ENCODE measurements at regions not wholly inside any gene's neighbourhood (a gene's known extent, or its start where the extent isn't known, plus 50 kb on each side); places are given as distances from the start of the nearest gene placed in this dataset.

GRCh38 chr6:16883414-16883813 lies 122.2 kb upstream of the ATXN1 start:
- ChIA-PET SMC1A (ENCODE audit: uncharacterized antibody, unreplicated experiment) (no interaction called here), CTCF (interaction anchor here (1.0 kb wide), 1 partner anchor 120 kb away, joined by 3 read pairs; no protein-coding TSS in a partner anchor), RAD21 (ENCODE audit: unreplicated experiment) (no interaction called here), POLR2A (no interaction called here)
- Histone ChIP-seq H3K36me3 (ENCODE audit: control insufficient read depth in 2 of 2, insufficient read depth in 2 of 2, low read length in 1 of 2) (no peaks in the 10 kb centered on the region), H3K9me3 (replicated peaks; ENCODE audit: control insufficient read depth, insufficient read depth, low read length) (no peaks in the 10 kb centered on the region), H3K4me1 (ENCODE audit: control insufficient read depth, insufficient read depth, low read length) (no peaks in the 10 kb centered on the region), H3K27ac (ENCODE audit: control insufficient read depth, insufficient read depth) (no peak overlapping the region), H3K79me2 (ENCODE audit: control insufficient read depth, insufficient read depth, low read length) (no peaks in the 10 kb centered on the region), H3K27me3 (replicated peaks in 1 of 2; ENCODE audit: control insufficient read depth in 2 of 2, insufficient read depth in 2 of 2, low read length in 1 of 2) (no peaks in the 10 kb centered on the region), H3K4me3 (no peak overlapping the region), H3K9ac (ENCODE audit: control insufficient read depth, insufficient read depth, low read length) (no peak overlapping the region), H4K20me1 (ENCODE audit: control insufficient read depth, insufficient read depth) (no peaks in the 10 kb centered on the region), H3K4me2 (ENCODE audit: control insufficient read depth, insufficient read depth) (no peak overlapping the region), H2AFZ (ENCODE audit: control insufficient read depth, low read depth, low read length) (no peak overlapping the region)
- TF ChIP-seq POLR2A (IDR thresholded peaks at IDR 0.05; ENCODE audit: low read depth, low read length) = no peak
- TF ChIP-seq MTA3 (IDR thresholded peaks at IDR 0.05; ENCODE audit: borderline replicate concordance, low read length) = no peak
- TF ChIP-seq RFX5 (IDR thresholded peaks at IDR 0.05; ENCODE audit: low read depth, low read length) = no peak
- no peak for TF ChIP-seq TCF7 (IDR thresholded peaks at IDR 0.05; ENCODE audit: borderline replicate concordance)
- no peak for TF ChIP-seq BACH1 (IDR thresholded peaks at IDR 0.05; ENCODE audit: borderline replicate concordance)
- no peak for TF ChIP-seq SIN3A (IDR thresholded peaks at IDR 0.05; ENCODE audit: low read depth, low read length)
- no peak for TF ChIP-seq BHLHE40 (IDR thresholded peaks at IDR 0.05; ENCODE audit: borderline replicate concordance in 1 of 2, low read depth in 2 of 2, low read length in 1 of 2)
- TF ChIP-seq CHD1 (IDR thresholded peaks at IDR 0.05; ENCODE audit: low read depth, low read length) = no peak
- no peak for TF ChIP-seq MXI1 (IDR thresholded peaks at IDR 0.05; ENCODE audit: low read depth, low read length)
- TF ChIP-seq YY1 (IDR thresholded peaks at IDR 0.05; ENCODE audit: low read depth, low read length) = no peak
- TF ChIP-seq CHD2 (IDR thresholded peaks at IDR 0.05; ENCODE audit: borderline replicate concordance, low read depth, low read length) = no peak
- TF ChIP-seq ATF3 (IDR thresholded peaks at IDR 0.05; ENCODE audit: borderline replicate concordance, extremely low read depth, low read depth, low read length) = no peak
- no peak for TF ChIP-seq ETV6 (conservative IDR thresholded peaks at IDR 0.05 in 1 of 2, IDR thresholded peaks at IDR 0.05 in 1 of 2; ENCODE audit: borderline replicate concordance in 1 of 2, low read depth in 1 of 2)
- no peak for TF ChIP-seq TCF3 (IDR thresholded peaks at IDR 0.05; ENCODE audit: borderline replicate concordance, insufficient read depth, low read depth, low read length)
- TF ChIP-seq ASH2L (IDR thresholded peaks at IDR 0.05; ENCODE audit: borderline replicate concordance, low read depth) = no peak
- ATAC-seq (no peak), FAIRE-seq (no peak), DNase-seq (ENCODE audit: low read depth, low spot score) (no peak)
- in situ Hi-C loops (cut with MboI) (no loop called here), intact Hi-C loops (cut with micrococcal nuclease; ENCODE audit: unreplicated experiment) (no loop called here)
- BruUV-seq (replicated peaks) = no TSS peak
